ENCODE measurements at regions not wholly inside any gene's neighbourhood (a gene's known extent, or its start where the extent isn't known, plus 50 kb on each side); places are given as distances from the start of the nearest gene placed in this dataset.

DNA sequence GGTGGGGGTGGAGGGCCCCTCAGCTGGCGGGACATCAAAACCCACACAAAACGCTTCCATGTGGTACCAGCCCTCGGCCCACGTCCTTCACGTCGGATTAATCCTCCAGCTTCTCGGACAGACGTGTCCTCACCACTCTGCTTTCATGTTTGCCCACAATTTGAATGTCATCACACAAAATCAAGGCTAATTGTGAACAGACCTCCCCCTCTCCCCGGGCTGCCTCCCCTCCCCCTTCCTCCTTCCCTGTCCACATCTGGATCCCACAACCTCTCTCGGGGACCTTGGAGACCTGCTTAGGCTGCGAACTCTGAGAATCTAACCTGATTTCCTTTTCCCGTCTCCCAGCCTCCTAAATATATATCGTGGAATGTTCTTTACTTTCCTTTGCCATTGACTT, 262.9 kb downstream of the MN1 start:
- no peaks in the 10 kb centered on the region for H3K9me3 ChIP-seq (ENCODE audit: insufficient read depth, low read length)
- H3K27ac ChIP-seq (ENCODE audit: low read length): no peak overlapping the region
- H3K27me3 ChIP-seq (ENCODE audit: low read depth, low read length): peaks cover 21% of the 10 kb centered on the region
- no peak overlapping the region for H2AFZ ChIP-seq (ENCODE audit: low read depth, low read length)
- no peak overlapping the region for H3K4me3 ChIP-seq (ENCODE audit: low read length)
- TF ChIP-seq CTCF (IDR thresholded peaks at IDR 0.05; ENCODE audit: low read depth, low read length) (no peak), EZH2phosphoT487 (IDR thresholded peaks at IDR 0.05; ENCODE audit: low read depth) (no peak)
- H3K79me2 ChIP-seq (ENCODE audit: low read length): no peaks in the 10 kb centered on the region
- H3K4me1 ChIP-seq (ENCODE audit: low read length): no peaks in the 10 kb centered on the region
- no peak overlapping the region for H3K9ac ChIP-seq (ENCODE audit: low read length)
- H3K36me3 ChIP-seq (replicated peaks; ENCODE audit: low read depth, low read length): no peaks in the 10 kb centered on the region
- no peak overlapping the region for H3K4me2 ChIP-seq (ENCODE audit: low read length)
- no peaks in the 10 kb centered on the region for H4K20me1 ChIP-seq (ENCODE audit: insufficient read depth, low read length)

DNA sequence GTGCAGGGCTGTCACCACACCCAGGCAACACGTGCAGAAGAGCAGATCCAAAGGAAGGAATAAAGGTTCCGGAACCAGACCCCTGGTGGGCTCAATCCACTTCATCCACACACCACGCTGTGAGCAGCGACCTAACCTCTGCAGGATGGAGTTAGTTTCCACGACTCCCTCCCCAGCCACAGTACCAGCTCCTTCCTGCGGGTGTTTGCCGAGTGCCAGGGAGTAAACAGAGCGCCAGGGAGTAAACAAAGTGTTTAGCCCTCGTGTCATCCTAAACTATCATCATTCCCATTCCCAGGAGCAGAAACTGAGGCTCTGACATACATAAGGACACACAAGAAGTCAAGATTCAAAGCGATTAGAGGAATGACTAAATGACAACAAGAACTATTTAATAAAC, 261.3 kb downstream of the MN1 start:
- Histone ChIP-seq H3K27ac (ENCODE audit: low read length) (no peak overlapping the region), H3K4me1 (ENCODE audit: low read length) (no peaks in the 10 kb centered on the region), H2AFZ (ENCODE audit: low read depth, low read length) (no peak overlapping the region), H3K4me3 (ENCODE audit: low read length) (no peak overlapping the region), H3K9me3 (ENCODE audit: insufficient read depth, low read length) (no peaks in the 10 kb centered on the region), H3K36me3 (replicated peaks; ENCODE audit: low read depth, low read length) (no peaks in the 10 kb centered on the region), H3K79me2 (ENCODE audit: low read length) (no peaks in the 10 kb centered on the region), H3K9ac (ENCODE audit: low read length) (no peak overlapping the region), H4K20me1 (ENCODE audit: insufficient read depth, low read length) (no peaks in the 10 kb centered on the region), H3K27me3 (ENCODE audit: low read depth, low read length) (peaks cover 19% of the 10 kb centered on the region), H3K4me2 (ENCODE audit: low read length) (no peak overlapping the region)
- TF ChIP-seq CTCF (IDR thresholded peaks at IDR 0.05; ENCODE audit: low read depth, low read length) (no peak), EZH2phosphoT487 (IDR thresholded peaks at IDR 0.05; ENCODE audit: low read depth) (no peak)

- H2AFZ ChIP-seq (ENCODE audit: low read depth, low read length): no peak overlapping the region
- H3K36me3 ChIP-seq (replicated peaks; ENCODE audit: low read depth, low read length): no peaks in the 10 kb centered on the region
- H4K20me1 ChIP-seq (ENCODE audit: insufficient read depth, low read length): no peaks in the 10 kb centered on the region
- H3K4me3 ChIP-seq (ENCODE audit: low read length): no peak overlapping the region
- no peak overlapping the region for H3K9ac ChIP-seq (ENCODE audit: low read length)
- H3K27ac ChIP-seq (ENCODE audit: low read length): no peak overlapping the region
- peaks cover 24% of the 10 kb centered on the region for H3K27me3 ChIP-seq (ENCODE audit: low read depth, low read length)
- H3K79me2 ChIP-seq (ENCODE audit: low read length): no peaks in the 10 kb centered on the region
- TF ChIP-seq CTCF (IDR thresholded peaks at IDR 0.05; ENCODE audit: low read depth, low read length) (no peak), EZH2phosphoT487 (IDR thresholded peaks at IDR 0.05; ENCODE audit: low read depth) (no peak)
- H3K4me1 ChIP-seq (ENCODE audit: low read length): no peaks in the 10 kb centered on the region
- no peak overlapping the region for H3K4me2 ChIP-seq (ENCODE audit: low read length)
- H3K9me3 ChIP-seq (ENCODE audit: insufficient read depth, low read length): no peaks in the 10 kb centered on the region
These were observed 260.7 kb downstream of the MN1 start for GRCh38 chr22:27540656-27541396.

DNA sequence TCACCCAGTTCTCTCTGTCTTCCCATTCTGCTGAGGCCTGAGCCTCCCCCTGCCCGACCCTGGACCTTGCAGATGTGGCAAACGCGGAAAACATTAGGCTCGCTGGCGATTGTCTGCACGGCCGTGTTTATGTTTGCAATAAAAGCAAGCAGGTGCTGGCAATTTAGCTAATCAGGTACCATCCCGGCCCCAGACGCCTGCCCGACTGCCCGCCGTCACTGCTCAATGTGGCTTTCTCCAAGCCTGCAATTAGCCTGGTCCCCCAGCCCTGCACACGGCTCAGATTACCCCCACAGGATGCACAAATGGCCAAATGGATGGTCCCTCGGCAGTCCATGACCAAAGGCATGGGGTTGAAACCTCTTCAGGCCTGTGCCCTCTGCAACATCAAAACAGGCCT, 259.7 kb downstream of the MN1 start:
- no peaks in the 10 kb centered on the region for H3K9me3 ChIP-seq (ENCODE audit: insufficient read depth, low read length)
- H3K4me2 ChIP-seq (ENCODE audit: low read length): no peak overlapping the region
- H3K79me2 ChIP-seq (ENCODE audit: low read length): no peaks in the 10 kb centered on the region
- H2AFZ ChIP-seq (ENCODE audit: low read depth, low read length): no peak overlapping the region
- no peak overlapping the region for H3K9ac ChIP-seq (ENCODE audit: low read length)
- no peak overlapping the region for H3K27ac ChIP-seq (ENCODE audit: low read length)
- H3K36me3 ChIP-seq (replicated peaks; ENCODE audit: low read depth, low read length): no peaks in the 10 kb centered on the region
- no peak overlapping the region for H3K4me3 ChIP-seq (ENCODE audit: low read length)
- H3K4me1 ChIP-seq (ENCODE audit: low read length): no peaks in the 10 kb centered on the region
- no peak for TF ChIP-seq EZH2phosphoT487 (IDR thresholded peaks at IDR 0.05; ENCODE audit: low read depth)
- no peak for TF ChIP-seq CTCF (IDR thresholded peaks at IDR 0.05; ENCODE audit: low read depth, low read length)
- no peaks in the 10 kb centered on the region for H4K20me1 ChIP-seq (ENCODE audit: insufficient read depth, low read length)
- peaks cover 25% of the 10 kb centered on the region for H3K27me3 ChIP-seq (ENCODE audit: low read depth, low read length)
